ENCODE measurements at regions not wholly inside any gene's neighbourhood (a gene's known extent, or its start where the extent isn't known, plus 50 kb on each side); places are given as distances from the start of the nearest gene placed in this dataset.

DNA sequence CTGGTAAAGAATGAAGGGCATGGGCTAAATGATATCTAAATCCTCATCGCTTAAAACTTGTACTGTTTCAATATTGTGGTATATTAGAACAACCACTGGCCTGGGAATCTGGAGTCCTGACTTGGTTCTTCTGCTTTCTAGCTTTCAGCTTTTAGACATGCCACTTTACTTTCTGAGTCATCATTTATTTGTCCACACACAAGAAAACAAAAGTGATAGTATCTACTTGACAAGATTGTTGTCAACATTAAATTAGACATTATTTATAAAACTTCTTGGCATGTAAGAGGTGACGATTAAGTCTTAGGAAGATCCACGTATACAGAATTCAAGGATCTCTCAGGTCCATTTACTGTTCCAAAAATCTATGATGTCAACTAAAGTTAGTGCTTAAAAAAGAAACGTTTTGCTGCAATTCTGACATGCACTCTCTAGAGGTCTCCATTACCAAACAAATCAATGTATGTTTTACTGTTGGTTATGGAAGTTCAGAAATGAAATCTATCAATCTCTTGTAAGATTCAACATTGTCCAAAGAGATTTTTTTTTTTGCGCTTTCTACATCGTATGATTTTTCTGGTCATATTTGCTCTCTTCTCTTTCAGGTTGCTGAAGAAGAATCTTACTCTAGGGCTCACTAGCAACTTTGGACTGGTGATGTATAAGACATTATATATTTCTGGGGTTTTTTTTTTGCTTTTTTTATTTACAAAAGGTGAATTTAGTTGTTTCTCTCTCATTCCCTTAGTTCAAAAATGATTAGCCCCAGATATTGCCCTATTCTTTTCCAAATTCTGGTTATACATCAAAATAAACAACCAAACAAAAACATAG lies 53.6 kb upstream of the DYNC1I1 start:
- peak; percentile 1 for DNase-seq (ENCODE audit: low read depth)
- TF ChIP-seq CTCF (IDR thresholded peaks at IDR 0.05; ENCODE audit: control insufficient read depth, insufficient read depth, low read depth, low read length, missing control alignments) = peak; percentile 38
- no peak overlapping the region for H3K4me3 ChIP-seq (ENCODE audit: control insufficient read depth, low read depth, low read length)

DNA sequence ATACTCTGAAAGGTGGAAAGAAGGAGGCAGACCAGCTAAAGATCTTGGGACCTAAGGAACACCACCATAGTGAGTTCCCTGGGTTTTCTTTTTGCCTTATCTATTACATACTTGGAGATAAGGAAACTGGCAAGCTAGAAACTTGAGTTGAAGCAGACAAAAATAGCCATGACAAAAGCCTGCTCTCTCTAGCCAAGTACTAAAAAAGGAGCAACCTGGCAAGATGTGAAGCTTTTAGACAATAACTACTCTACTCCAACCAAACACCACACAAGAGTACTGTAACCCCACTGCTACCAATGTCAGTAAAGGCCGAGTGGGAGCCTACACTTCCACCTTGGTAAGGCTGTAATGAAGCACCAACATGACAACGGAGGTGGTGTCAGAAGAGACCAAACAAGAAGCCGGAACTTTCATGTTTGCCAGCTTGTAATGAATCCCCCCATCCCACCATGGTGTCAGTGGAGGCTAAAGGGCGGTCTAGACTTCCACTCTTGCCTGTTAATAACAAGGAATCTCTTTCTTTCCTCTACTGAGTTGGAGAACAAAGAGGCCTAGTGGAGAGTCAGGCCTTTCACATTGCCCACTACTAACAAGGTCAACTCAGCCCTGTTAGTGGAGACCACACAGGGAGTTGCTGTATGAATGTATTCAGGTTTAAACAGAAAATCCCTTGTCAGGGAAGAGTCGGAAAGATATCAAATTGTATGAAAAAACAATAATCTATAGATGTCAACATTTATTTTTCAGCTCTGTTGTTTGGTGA lies 55.8 kb upstream of the DYNC1I1 start:
- TF ChIP-seq CTCF (IDR thresholded peaks at IDR 0.05; ENCODE audit: control insufficient read depth, insufficient read depth, low read depth, low read length, missing control alignments) = no peak
- DNase-seq (ENCODE audit: low read depth) = no peak
- no peak overlapping the region for H3K4me3 ChIP-seq (ENCODE audit: control insufficient read depth, low read depth, low read length)

GRCh38 chr7:95715274-95715673 lies 57.1 kb upstream of the DYNC1I1 start:
- H3K4me3 ChIP-seq (ENCODE audit: control insufficient read depth, low read depth, low read length) = no peak overlapping the region
- TF ChIP-seq CTCF (IDR thresholded peaks at IDR 0.05; ENCODE audit: control insufficient read depth, insufficient read depth, low read depth, low read length, missing control alignments) = no peak
- DNase-seq (ENCODE audit: low read depth) = no peak

- H3K4me3 ChIP-seq (ENCODE audit: control insufficient read depth, low read depth, low read length) = no peak overlapping the region
- TF ChIP-seq CTCF (IDR thresholded peaks at IDR 0.05; ENCODE audit: control insufficient read depth, insufficient read depth, low read depth, low read length, missing control alignments) = no peak
- DNase-seq (ENCODE audit: low read depth) = no peak
Observed at GRCh38 chr7:95710711-95711110, 61.6 kb upstream of the DYNC1I1 start.

- no peak for DNase-seq (ENCODE audit: low read depth)
- TF ChIP-seq CTCF (IDR thresholded peaks at IDR 0.05; ENCODE audit: control insufficient read depth, insufficient read depth, low read depth, low read length, missing control alignments) = no peak
- no peak overlapping the region for H3K4me3 ChIP-seq (ENCODE audit: control insufficient read depth, low read depth, low read length)
Observed at GRCh38 chr7:95700917-95701316, 71.4 kb upstream of the DYNC1I1 start.

DNA sequence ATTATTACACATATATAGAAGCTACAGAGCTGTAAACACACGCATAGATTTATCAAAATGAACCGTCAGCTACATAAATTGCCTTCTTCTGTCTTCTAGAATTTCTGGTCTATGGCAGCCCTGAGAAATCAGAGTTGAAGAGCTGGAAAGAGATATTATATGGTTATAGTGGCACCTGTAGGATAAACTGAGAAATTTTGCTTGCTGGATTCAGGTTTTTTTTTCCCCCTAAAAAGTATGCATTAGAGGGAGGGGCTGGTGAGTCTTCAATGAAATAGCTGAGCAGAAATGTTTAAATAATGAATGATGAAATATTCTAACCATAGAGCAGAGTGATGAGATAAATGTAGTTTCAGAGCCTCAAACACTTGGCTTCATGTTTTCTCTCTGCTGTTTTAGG lies 78.0 kb upstream of the DYNC1I1 start:
- DNase-seq (ENCODE audit: low read depth) = no peak
- no peak overlapping the region for H3K4me3 ChIP-seq (ENCODE audit: control insufficient read depth, low read depth, low read length)

More for the DNA sequence above, 78.0 kb upstream of the DYNC1I1 start:
- no peak for TF ChIP-seq CTCF (IDR thresholded peaks at IDR 0.05; ENCODE audit: control insufficient read depth, insufficient read depth, low read depth, low read length, missing control alignments)
